MM.1S (cell line): ENCODE measurements at regions not wholly inside any gene's neighbourhood (a gene's known extent, or its start where the extent isn't known, plus 50 kb on each side); places are given as distances from the start of the nearest gene placed in this dataset.

ENCODE experiments used
- DNase-seq: peaks from one replicate; pipeline ENCODE4 v3.0.0-alpha.2; 2015
- H2AFZ ChIP-seq: fragments of 300-600 bp; sonication (generic); 2 replicates; pipeline ENCODE4 v1.6.0; 2016; ENCODE audit warnings: antibody characterized with exemption, low read length
- H3F3A ChIP-seq: fragments of 300-600 bp; sonication (generic); 2 replicates; pipeline ENCODE4 v1.6.1; 2016; ENCODE audit warnings: mild to moderate bottlenecking, antibody characterized with exemption, low read length, moderate library complexity, mixed read lengths; ENCODE audit not compliant: insufficient read depth
- H3K27ac ChIP-seq: fragments of 300-600 bp; sonication (generic); 2 replicates; pipeline ENCODE4 v1.5.1; 2016; ENCODE audit warnings: mild to moderate bottlenecking, low read length
- H3K27me3 ChIP-seq: fragments of 300-600 bp; sonication (generic); replicated peaks from 2 replicates; pipeline ENCODE4 v1.6.0; 2016; ENCODE audit warnings: low read length; ENCODE audit not compliant: insufficient read depth
- H3K36me3 ChIP-seq: fragments of 300-600 bp; sonication (generic); replicated peaks from 2 replicates; pipeline ENCODE4 v1.6.1; 2016; ENCODE audit warnings: mild to moderate bottlenecking, low read length, mixed read lengths; ENCODE audit not compliant: insufficient read depth
- H3K4me1 ChIP-seq: fragments of 300-600 bp; sonication (generic); 2 replicates; pipeline ENCODE4 v1.6.1; 2016; ENCODE audit warnings: low read length, mixed read lengths
- H3K4me2 ChIP-seq: fragments of 300-600 bp; sonication (generic); 2 replicates; pipeline ENCODE4 v1.6.0; 2016; ENCODE audit warnings: low read depth, low read length
- H3K4me3 ChIP-seq: fragments of 300-600 bp; sonication (generic); 2 replicates; pipeline ENCODE4 v1.5.1; 2016; ENCODE audit warnings: low read length, mixed read lengths
- H3K79me2 ChIP-seq: fragments of 300-600 bp; sonication (generic); 2 replicates; pipeline ENCODE4 v1.6.1; 2016; ENCODE audit warnings: mixed run types, low read length, mixed read lengths
- H3K9ac ChIP-seq: fragments of 300-600 bp; sonication (generic); 2 replicates; pipeline ENCODE4 v1.6.1; 2016; ENCODE audit warnings: low read length, mixed read lengths
- H3K9me2 ChIP-seq: fragments of 300-600 bp; sonication (generic); replicated peaks from 2 replicates; pipeline ENCODE4 v1.6.1; 2016; ENCODE audit warnings: mild to moderate bottlenecking, low read length, mixed read lengths; ENCODE audit not compliant: insufficient read depth
- H3K9me3 ChIP-seq: fragments of 300-600 bp; sonication (generic); replicated peaks from 2 replicates; pipeline ENCODE4 v1.6.1; 2016; ENCODE audit warnings: mild to moderate bottlenecking, low read length, mixed read lengths; ENCODE audit not compliant: insufficient read depth
- H4K20me1 ChIP-seq: fragments of 300-600 bp; sonication (generic); 2 replicates; pipeline ENCODE4 v1.6.1; 2016; ENCODE audit warnings: mild to moderate bottlenecking, low read length, moderate library complexity, mixed read lengths; ENCODE audit not compliant: insufficient read depth
- CTCF ChIP-seq: fragments of 300-600 bp; sonication (generic); IDR thresholded peaks from 2 replicates; pipeline ENCODE4 v1.5.1; 2016; ENCODE audit warnings: antibody characterized with exemption, low read length, mixed read lengths
- EZH2 ChIP-seq: fragments of 300-600 bp; sonication (generic); optimal IDR thresholded peaks from 2 replicates; pipeline ENCODE3; 2017; ENCODE audit warnings: low read depth, mild to moderate bottlenecking, antibody characterized with exemption, low read length, mixed read lengths
- EZH2phosphoT487 ChIP-seq: fragments of 300-600 bp; sonication (generic); IDR thresholded peaks from 2 replicates; pipeline ENCODE4 v1.6.1; 2018; ENCODE audit warnings: antibody characterized with exemption, low read length

DNA sequence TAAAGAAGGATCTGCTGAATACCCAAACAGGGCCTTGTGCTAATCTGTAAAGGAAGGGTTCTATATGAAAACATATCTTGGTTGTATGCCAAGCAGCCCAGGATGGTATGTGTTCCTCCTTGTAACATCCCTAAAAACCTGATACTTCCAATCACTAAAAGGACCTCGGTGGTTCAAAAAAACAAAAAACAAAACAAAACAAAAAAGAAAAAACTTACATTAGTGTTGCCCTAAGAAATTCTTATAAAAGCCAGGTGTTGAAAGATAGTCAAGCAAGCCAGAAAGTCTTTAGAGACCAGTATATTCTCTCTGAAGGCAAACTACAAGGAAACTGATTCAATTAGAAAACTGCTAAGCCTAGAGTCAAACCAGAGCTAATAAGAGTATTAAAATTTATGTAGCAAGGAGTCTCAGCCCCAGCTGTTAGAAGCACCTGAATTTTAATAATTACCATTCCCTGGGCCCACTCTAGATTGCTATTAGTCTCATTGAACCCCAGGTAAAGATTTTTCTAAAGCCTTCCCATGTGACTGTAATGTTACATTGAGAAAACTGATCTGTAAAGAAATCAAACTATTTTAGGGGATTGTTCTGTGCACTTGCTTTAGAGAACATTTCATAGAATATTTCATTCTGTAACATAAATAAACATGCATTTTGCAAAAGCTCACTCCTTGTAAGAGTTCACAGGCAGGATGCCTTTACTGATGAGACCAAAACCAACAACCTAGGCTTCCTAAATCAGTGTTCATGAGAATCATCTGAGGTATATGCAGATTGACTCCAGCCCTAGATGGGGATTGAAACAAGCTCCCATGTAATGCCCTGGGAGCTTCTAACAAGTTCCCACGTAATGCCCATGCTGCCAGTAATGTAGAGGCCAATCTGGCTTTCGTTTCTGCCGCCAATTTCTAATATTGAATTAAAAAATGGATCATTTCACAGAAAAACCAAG is 95.2 kb upstream of the BTN3A2 start:
- peak; percentile 58 for DNase-seq
- no peaks in the 10 kb centered on the region for H3K36me3 ChIP-seq
- H3K79me2 ChIP-seq, result no peaks in the 10 kb centered on the region
- H3K9ac ChIP-seq, result peak overlapping the region; percentile 93
- H3F3A ChIP-seq, result peaks cover 53% of the 10 kb centered on the region
- H3K4me2 ChIP-seq, result peak overlapping the region; percentile 86
- H3K9me3 ChIP-seq, result no peaks in the 10 kb centered on the region
- TF ChIP-seq EZH2phosphoT487 (no peak), EZH2 (no peak), CTCF (no peak)
- no peak overlapping the region for H2AFZ ChIP-seq
- H3K27me3 ChIP-seq, result no peaks in the 10 kb centered on the region
- no peaks in the 10 kb centered on the region for H4K20me1 ChIP-seq
- H3K4me3 ChIP-seq, result peak overlapping the region; percentile 61
- no peaks in the 10 kb centered on the region for H3K9me2 ChIP-seq
- peak overlapping the region; percentile 99 for H3K27ac ChIP-seq
- H3K4me1 ChIP-seq, result peaks cover 5% of the 10 kb centered on the region; the same call in 1 of the 2 replicates

GRCh38 chr6:26270486-26270861 is 94.5 kb upstream of the BTN3A2 start:
- TF ChIP-seq CTCF (0 out of 2 replicates have a peak, but pooled peaks have one; percentile 14), EZH2phosphoT487 (no peak), EZH2 (no peak)
- Histone ChIP-seq H3K27me3 (no peaks in the 10 kb centered on the region), H3K4me1 (peaks cover 11% of the 10 kb centered on the region; the same call in 1 of the 2 replicates), H3K9me2 (no peaks in the 10 kb centered on the region), H3K4me2 (peak overlapping the region; percentile 86), H3K9ac (peak overlapping the region; percentile 93), H3K36me3 (no peaks in the 10 kb centered on the region), H4K20me1 (no peaks in the 10 kb centered on the region), H3K4me3 (peak overlapping the region; percentile 61), H3K9me3 (no peaks in the 10 kb centered on the region), H3K27ac (peak overlapping the region; percentile 99), H2AFZ (no peak overlapping the region), H3K79me2 (no peaks in the 10 kb centered on the region), H3F3A (peaks cover 56% of the 10 kb centered on the region)
- peak; percentile 69 for DNase-seq

DNA sequence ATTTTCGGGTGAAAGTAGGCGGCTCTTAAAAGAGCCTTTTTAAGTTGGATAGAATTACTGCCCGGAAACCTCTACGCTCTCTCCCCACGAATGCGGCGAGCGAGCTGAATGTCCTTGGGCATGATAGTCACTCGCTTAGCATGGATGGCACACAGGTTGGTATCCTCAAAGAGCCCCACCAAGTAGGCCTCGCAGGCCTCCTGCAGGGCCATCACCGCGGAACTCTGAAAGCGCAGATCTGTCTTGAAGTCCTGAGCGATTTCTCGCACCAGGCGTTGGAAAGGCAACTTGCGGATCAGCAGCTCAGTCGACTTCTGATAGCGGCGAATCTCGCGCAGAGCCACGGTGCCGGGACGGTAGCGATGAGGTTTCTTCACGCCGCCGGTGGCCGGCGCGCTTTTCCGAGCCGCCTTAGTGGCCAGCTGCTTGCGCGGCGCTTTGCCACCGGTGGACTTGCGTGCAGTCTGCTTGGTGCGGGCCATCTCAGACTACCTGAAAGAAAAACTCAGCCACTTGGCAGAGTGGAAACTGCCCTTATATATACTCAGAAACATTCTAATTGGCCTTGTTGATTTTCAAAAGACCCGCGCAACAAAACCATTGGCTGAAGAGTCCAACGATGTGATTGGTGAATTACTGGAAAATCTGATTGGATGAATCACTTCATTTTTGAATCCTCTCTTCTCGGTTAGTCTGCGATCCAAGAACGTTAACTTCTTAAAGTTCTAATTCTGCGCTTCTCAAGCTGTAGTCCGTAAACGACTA is 93.9 kb upstream of the BTN3A2 start:
- Histone ChIP-seq H3K4me3 (peak overlapping the region; percentile 84), H3K36me3 (no peaks in the 10 kb centered on the region), H3K9ac (peak overlapping the region; percentile 93), H3K27me3 (no peaks in the 10 kb centered on the region), H3K4me1 (peaks cover 11% of the 10 kb centered on the region; the same call in 1 of the 2 replicates), H3F3A (peaks cover 56% of the 10 kb centered on the region), H4K20me1 (no peaks in the 10 kb centered on the region), H3K27ac (peak overlapping the region; percentile 99), H3K9me3 (no peaks in the 10 kb centered on the region), H3K9me2 (no peaks in the 10 kb centered on the region), H3K4me2 (peak overlapping the region; percentile 86), H3K79me2 (no peaks in the 10 kb centered on the region), H2AFZ (peak overlapping the region; percentile 49)
- DNase-seq, result peak; percentile 95
- no peak for TF ChIP-seq EZH2
- TF ChIP-seq CTCF, result no peak
- no peak for TF ChIP-seq EZH2phosphoT487
